ENCODE measurements at regions not wholly inside any gene's neighbourhood (a gene's known extent, or its start where the extent isn't known, plus 50 kb on each side); places are given as distances from the start of the nearest gene placed in this dataset.
"Not testable (repeated sequence)": the region's sequence is repeated elsewhere in the genome, so short reads cannot be mapped to it uniquely, and the experiment has no call there.

DNA sequence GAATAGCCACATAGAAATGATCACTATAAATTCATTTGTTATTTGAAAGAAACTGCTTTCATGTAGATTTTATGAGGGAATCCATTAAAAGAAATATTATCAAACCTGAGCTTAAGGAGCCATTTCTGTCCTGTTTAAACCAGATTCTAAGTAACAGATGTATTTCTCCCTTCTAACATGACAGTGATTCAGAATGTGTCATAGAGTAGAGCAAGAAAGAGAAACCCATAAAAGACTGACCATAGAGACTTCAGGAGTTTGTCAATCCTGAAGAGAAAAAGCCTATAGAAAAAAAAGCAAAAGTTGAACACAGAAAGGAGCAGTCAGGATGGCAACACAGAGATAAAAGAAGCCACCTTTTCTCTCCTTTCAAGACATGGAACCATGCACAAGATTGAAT is 390.6 kb downstream of the PRIM2 start:
- POLR2A ChIA-PET (ENCODE audit: low non-redundant PET); CTCF ChIA-PET; H3K27ac ChIP-seq: not testable (repeated sequence)
- peak; percentile 0 for DNase-seq (ENCODE audit: low spot score)

GRCh38 chr6:57722546-57722945 is 405.1 kb downstream of the PRIM2 start:
- DNase-seq (ENCODE audit: low spot score) = peak; percentile 17
- CTCF ChIA-PET; POLR2A ChIA-PET (ENCODE audit: low non-redundant PET); H3K27ac ChIP-seq: not testable (repeated sequence)

DNA sequence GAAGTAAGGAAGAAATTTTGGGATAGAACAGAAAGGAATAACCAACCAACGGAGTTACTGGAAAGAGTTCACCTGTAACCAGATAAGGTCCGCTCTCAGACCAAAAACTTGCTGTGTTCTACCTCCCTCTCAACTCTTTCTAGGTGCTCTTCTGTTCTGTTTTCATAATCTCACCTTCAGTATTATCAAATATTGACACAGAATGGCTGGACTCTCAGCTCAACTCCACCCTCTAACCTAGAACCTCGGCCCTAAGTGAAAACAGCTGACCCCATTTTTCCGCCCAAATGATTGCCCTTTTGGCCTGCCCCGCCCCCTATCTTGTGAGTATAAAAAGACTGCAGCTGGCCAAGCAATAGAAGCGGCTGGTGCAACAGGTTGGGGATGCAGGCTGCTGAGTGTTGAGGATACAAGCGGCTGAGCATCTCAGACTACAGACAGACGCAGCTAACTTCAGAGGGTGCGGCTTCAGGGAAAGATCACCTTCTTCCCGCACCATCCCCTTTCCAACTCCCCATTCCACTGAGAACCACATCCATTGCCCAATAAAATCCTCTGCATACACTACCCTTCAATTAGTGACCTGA is 406.5 kb downstream of the PRIM2 start:
- CTCF ChIA-PET; DNase-seq (ENCODE audit: low spot score); POLR2A ChIA-PET (ENCODE audit: low non-redundant PET); H3K27ac ChIP-seq: not testable (repeated sequence)

- DNase-seq (ENCODE audit: low spot score); H3K27ac ChIP-seq; CTCF ChIA-PET; POLR2A ChIA-PET (ENCODE audit: low non-redundant PET): not testable (repeated sequence)
Measured at GRCh38 chr6:57729407-57729806, 412.0 kb downstream of the PRIM2 start.

- H3K27ac ChIP-seq; CTCF ChIA-PET; POLR2A ChIA-PET (ENCODE audit: low non-redundant PET); DNase-seq (ENCODE audit: low spot score): not testable (repeated sequence)
Measured at GRCh38 chr6:57730726-57731125, 413.3 kb downstream of the PRIM2 start.

DNA sequence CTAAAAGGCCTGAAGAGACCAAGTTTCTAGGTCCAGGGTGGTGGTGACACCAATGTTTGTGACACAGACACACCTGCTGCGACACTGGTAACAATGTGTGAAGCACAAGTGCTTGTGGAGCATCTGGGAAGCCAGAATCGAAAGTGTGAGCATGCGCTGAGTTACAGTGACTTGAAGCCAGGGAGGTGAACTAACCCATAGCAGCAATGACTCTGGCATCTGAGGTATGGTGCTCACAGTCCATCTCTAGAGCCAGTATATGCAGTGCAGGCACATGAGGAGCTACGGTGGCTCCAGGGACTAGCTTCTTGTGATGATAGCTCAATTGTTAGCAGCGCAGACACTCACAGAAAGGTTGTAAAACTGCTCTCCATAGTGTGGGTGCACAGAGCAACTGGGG is 430.3 kb downstream of the PRIM2 start:
- H3K27ac ChIP-seq; POLR2A ChIA-PET (ENCODE audit: low non-redundant PET); DNase-seq (ENCODE audit: low spot score); CTCF ChIA-PET: not testable (repeated sequence)

- DNase-seq (ENCODE audit: low spot score); POLR2A ChIA-PET (ENCODE audit: low non-redundant PET); H3K27ac ChIP-seq; CTCF ChIA-PET: not testable (repeated sequence)
Measured at GRCh38 chr6:57759850-57760249, 442.4 kb downstream of the PRIM2 start.

DNA sequence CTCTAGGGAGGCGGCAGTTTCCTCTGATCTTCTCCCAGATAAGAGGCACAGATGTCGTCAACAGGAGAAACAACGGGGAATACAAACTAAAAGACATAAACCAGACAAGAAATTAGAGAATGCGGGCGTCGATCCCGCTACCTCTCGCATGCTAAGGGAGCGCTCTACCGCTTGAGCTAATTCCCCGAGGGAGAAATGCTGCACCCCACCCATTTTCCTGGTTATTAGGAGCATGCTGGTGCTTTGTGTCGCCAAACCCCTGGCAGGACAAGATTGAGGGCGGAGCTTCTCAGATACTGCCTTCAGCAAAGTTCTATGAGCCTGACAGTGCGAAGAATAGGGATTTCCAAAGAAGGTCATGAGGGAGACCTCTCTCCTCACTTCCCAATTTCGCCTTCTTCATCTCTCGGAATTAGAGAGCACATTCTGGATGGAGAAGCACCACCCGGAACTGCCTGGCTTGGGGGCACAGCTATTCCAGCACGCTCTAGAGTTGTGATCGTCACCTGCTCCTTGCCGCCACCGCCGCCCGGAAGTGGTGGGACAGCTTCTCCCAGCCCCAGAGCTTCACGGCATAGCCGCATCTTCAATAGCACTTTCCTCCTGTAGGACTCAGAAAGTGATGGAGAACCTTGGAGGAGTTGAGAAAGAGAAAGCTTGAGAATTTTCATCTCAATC is 475.4 kb downstream of the PRIM2 start:
- DNase-seq (ENCODE audit: low spot score); POLR2A ChIA-PET (ENCODE audit: low non-redundant PET); CTCF ChIA-PET; H3K27ac ChIP-seq: not testable (repeated sequence)

- H3K27ac ChIP-seq; DNase-seq (ENCODE audit: low spot score): not testable (repeated sequence)
Measured at GRCh38 chr6:57793398-57793762, 475.9 kb downstream of the PRIM2 start.

DNA sequence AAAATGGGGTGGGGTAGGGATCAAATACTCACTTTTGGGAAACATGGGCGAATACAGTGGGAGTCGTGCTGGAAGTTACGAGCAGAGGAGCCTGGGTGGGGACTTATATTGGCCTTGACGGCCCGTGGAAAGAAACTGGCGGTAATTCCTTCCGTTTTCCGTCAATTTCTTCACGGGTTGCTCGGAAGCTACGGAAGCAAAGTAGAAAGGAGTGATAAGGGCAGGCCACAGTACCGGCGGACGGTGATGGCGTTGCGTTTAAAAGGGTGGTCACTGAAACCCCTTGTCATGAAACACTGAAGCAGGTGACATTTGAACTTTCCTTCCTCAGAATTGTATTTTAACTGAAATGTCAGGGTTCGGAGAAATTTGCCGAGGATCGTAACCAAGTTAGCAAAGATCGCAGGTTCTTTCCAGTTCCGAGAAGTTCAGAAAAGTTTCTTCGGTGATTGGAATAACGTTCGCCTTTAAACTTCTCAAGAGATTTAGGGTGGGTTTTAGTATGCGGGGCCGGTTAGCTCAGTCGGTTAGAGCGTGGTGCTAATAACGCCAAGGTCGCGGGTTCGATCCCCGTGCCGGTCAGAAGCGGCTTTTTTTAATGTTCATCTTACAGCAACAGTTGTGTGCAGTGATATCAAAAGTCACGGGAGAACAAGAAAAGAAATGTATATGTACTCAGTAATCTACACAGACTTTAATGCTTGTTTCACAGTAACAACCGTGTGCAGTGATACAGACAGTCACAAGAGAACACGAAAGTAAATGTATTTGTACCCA is 482.5 kb downstream of the PRIM2 start:
- H3K27ac ChIP-seq; CTCF ChIA-PET; POLR2A ChIA-PET (ENCODE audit: low non-redundant PET); DNase-seq (ENCODE audit: low spot score): not testable (repeated sequence)

More at GRCh38 chr6:57793398-57793762, 475.9 kb downstream of the PRIM2 start:
- POLR2A ChIA-PET (ENCODE audit: low non-redundant PET); CTCF ChIA-PET: not testable (repeated sequence)

DNA sequence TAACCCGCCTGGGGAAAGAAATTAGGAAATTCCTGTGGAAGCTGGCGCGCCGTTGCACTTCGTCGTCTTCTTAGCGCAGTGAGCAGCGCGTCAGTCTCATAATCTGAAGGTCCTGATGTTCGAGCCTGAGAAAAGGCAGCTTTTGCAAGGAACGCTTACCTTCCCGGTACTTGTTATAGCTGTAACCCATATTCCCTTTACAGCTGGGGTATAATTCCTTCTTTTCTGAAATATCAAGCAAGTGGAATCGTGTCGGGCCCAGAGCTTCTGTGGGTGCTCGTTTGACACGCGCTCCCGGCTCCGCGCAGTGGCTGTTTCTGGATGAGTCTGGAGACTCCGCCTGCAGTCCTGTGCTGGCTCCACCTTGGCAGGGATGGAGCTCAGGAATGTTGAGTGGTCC is 491.2 kb downstream of the PRIM2 start:
- DNase-seq (ENCODE audit: low spot score); POLR2A ChIA-PET (ENCODE audit: low non-redundant PET); H3K27ac ChIP-seq; CTCF ChIA-PET: not testable (repeated sequence)

GRCh38 chr6:57809454-57809853 is 492.0 kb downstream of the PRIM2 start:
- H3K27ac ChIP-seq; CTCF ChIA-PET; DNase-seq (ENCODE audit: low spot score); POLR2A ChIA-PET (ENCODE audit: low non-redundant PET): not testable (repeated sequence)

GRCh38 chr6:57813271-57814075 is 496.0 kb downstream of the PRIM2 start:
- CTCF ChIA-PET; DNase-seq (ENCODE audit: low spot score); H3K27ac ChIP-seq; POLR2A ChIA-PET (ENCODE audit: low non-redundant PET): not testable (repeated sequence)

DNA sequence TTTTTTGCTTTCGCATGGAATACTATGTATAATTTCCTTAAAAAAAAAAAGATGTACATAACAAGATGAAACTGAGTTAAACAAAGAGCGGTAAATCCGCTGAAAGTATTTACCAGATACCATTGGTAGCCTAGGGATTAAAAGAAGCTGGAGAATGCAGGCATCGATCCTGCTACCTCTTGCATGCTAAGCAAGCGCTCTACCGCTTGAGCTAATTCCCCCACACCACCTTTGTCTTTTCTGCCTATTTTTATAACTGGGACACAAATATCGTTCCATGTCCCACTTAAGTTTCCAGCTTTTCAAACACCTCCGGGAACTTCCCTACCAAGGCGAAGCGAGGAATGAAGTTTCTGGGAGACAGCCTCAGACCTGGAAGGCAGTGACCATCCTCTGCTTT is 498.4 kb downstream of the PRIM2 start:
- POLR2A ChIA-PET (ENCODE audit: low non-redundant PET); CTCF ChIA-PET: not testable (repeated sequence)

GRCh38 chr6:57821325-57821724 is 503.9 kb downstream of the PRIM2 start:
- H3K27ac ChIP-seq; POLR2A ChIA-PET (ENCODE audit: low non-redundant PET); DNase-seq (ENCODE audit: low spot score); CTCF ChIA-PET: not testable (repeated sequence)

More for the DNA sequence above, 498.4 kb downstream of the PRIM2 start:
- not testable (repeated sequence) for H3K27ac ChIP-seq; DNase-seq (ENCODE audit: low spot score)

DNA sequence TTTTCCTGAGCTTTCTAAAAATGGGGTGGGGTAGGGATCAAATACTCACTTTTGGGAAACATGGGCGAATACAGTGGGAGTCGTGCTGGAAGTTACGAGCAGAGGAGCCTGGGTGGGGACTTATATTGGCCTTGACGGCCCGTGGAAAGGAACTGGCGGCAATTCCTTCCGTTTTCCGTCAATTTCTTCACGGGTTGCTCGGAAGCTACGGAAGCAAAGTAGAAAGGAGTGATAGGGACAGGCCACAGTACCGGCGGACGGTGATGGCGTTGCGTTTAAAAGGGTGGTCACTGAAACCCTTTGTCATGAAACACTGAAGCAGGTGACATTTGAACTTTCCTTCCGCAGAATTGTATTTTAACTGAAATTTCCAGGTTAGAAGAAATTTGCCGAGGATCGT is 505.0 kb downstream of the PRIM2 start:
- CTCF ChIA-PET; DNase-seq (ENCODE audit: low spot score); POLR2A ChIA-PET (ENCODE audit: low non-redundant PET); H3K27ac ChIP-seq: not testable (repeated sequence)

Data from RWPE1 (cell line).